ENCODE measurements at regions not wholly inside any gene's neighbourhood (a gene's known extent, or its start where the extent isn't known, plus 50 kb on each side); places are given as distances from the start of the nearest gene placed in this dataset.

- Histone ChIP-seq H3K27me3 (ENCODE audit: control insufficient read depth, insufficient read depth, low read length) (no peaks in the 10 kb centered on the region), H3K4me1 (ENCODE audit: control insufficient read depth, insufficient read depth, low read length) (no peaks in the 10 kb centered on the region), H3K36me3 (ENCODE audit: control insufficient read depth, insufficient read depth, low read length) (no peaks in the 10 kb centered on the region), H3K9me3 (ENCODE audit: control insufficient read depth, insufficient read depth, low read length) (no peaks in the 10 kb centered on the region), H3K4me3 (ENCODE audit: low read depth, low read length) (no peak overlapping the region), H3K27ac (ENCODE audit: low read depth, low read length) (no peak overlapping the region)
- WGBS (ENCODE audit: insufficient coverage) = no CpG with 5 or more reads among the region's 1 CpG
- DNase-seq (ENCODE audit: low read depth in 4 of 6, low spot score in 6 of 6) = no peak
Observed at GRCh38 chr2:83487451-83487850, 971.6 kb downstream of the SUCLG1 start.

- Histone ChIP-seq H3K36me3 (ENCODE audit: control insufficient read depth, insufficient read depth, low read length) (no peaks in the 10 kb centered on the region), H3K27me3 (ENCODE audit: control insufficient read depth, insufficient read depth, low read length) (no peaks in the 10 kb centered on the region), H3K27ac (ENCODE audit: low read depth, low read length) (no peak overlapping the region), H3K4me1 (ENCODE audit: control insufficient read depth, insufficient read depth, low read length) (no peaks in the 10 kb centered on the region), H3K9me3 (ENCODE audit: control insufficient read depth, insufficient read depth, low read length) (no peaks in the 10 kb centered on the region), H3K4me3 (ENCODE audit: low read depth, low read length) (no peak overlapping the region)
- no peak for DNase-seq (ENCODE audit: low read depth in 4 of 6, low spot score in 6 of 6)
Observed at GRCh38 chr2:83481436-83481835, 977.6 kb downstream of the SUCLG1 start.

- DNase-seq (ENCODE audit: low read depth in 4 of 6, low spot score in 6 of 6) = peak in 1 of 6 donors; percentile 17
- no peaks in the 10 kb centered on the region for H3K27me3 ChIP-seq (ENCODE audit: control insufficient read depth, insufficient read depth, low read length)
- WGBS (ENCODE audit: insufficient coverage) = 50% methylated on average over 2 of the region's 4 CpGs
Observed at GRCh38 chr2:83478037-83478436, 981.0 kb downstream of the SUCLG1 start.

GRCh38 chr2:83475371-83475770 is 983.7 kb downstream of the SUCLG1 start:
- no CpG with 5 or more reads among the region's 2 CpGs for WGBS (ENCODE audit: insufficient coverage)
- no peaks in the 10 kb centered on the region for H3K36me3 ChIP-seq (ENCODE audit: control insufficient read depth, insufficient read depth, low read length)
- H3K4me3 ChIP-seq (ENCODE audit: low read depth, low read length) = no peak overlapping the region
- no peak overlapping the region for H3K27ac ChIP-seq (ENCODE audit: low read depth, low read length)
- H3K27me3 ChIP-seq (ENCODE audit: control insufficient read depth, insufficient read depth, low read length) = no peaks in the 10 kb centered on the region
- H3K4me1 ChIP-seq (ENCODE audit: control insufficient read depth, insufficient read depth, low read length) = no peaks in the 10 kb centered on the region
- DNase-seq (ENCODE audit: low read depth in 4 of 6, low spot score in 6 of 6) = no peak
- H3K9me3 ChIP-seq (ENCODE audit: control insufficient read depth, insufficient read depth, low read length) = no peaks in the 10 kb centered on the region

More at GRCh38 chr2:83478037-83478436, 981.0 kb downstream of the SUCLG1 start:
- no peaks in the 10 kb centered on the region for H3K36me3 ChIP-seq (ENCODE audit: control insufficient read depth, insufficient read depth, low read length)
- no peak overlapping the region for H3K4me3 ChIP-seq (ENCODE audit: low read depth, low read length)
- H3K4me1 ChIP-seq (ENCODE audit: control insufficient read depth, insufficient read depth, low read length) = no peaks in the 10 kb centered on the region
- no peaks in the 10 kb centered on the region for H3K9me3 ChIP-seq (ENCODE audit: control insufficient read depth, insufficient read depth, low read length)
- H3K27ac ChIP-seq (ENCODE audit: low read depth, low read length) = no peak overlapping the region

GRCh38 chr2:83471655-83472054 is 987.4 kb downstream of the SUCLG1 start:
- no CpG with 5 or more reads among the region's 1 CpG for WGBS (ENCODE audit: insufficient coverage)
- H3K4me1 ChIP-seq (ENCODE audit: control insufficient read depth, insufficient read depth, low read length) = no peaks in the 10 kb centered on the region
- no peak overlapping the region for H3K27ac ChIP-seq (ENCODE audit: low read depth, low read length)
- DNase-seq (ENCODE audit: low read depth in 4 of 6, low spot score in 6 of 6) = peak in 1 of 6 donors; percentile 78
- no peaks in the 10 kb centered on the region for H3K36me3 ChIP-seq (ENCODE audit: control insufficient read depth, insufficient read depth, low read length)
- no peak overlapping the region for H3K4me3 ChIP-seq (ENCODE audit: low read depth, low read length)
- H3K27me3 ChIP-seq (ENCODE audit: control insufficient read depth, insufficient read depth, low read length) = no peaks in the 10 kb centered on the region
- no peaks in the 10 kb centered on the region for H3K9me3 ChIP-seq (ENCODE audit: control insufficient read depth, insufficient read depth, low read length)

- H3K4me1 ChIP-seq (ENCODE audit: control insufficient read depth, insufficient read depth, low read length) = no peaks in the 10 kb centered on the region
- no peaks in the 10 kb centered on the region for H3K36me3 ChIP-seq (ENCODE audit: control insufficient read depth, insufficient read depth, low read length)
- no peaks in the 10 kb centered on the region for H3K9me3 ChIP-seq (ENCODE audit: control insufficient read depth, insufficient read depth, low read length)
- DNase-seq (ENCODE audit: low read depth in 4 of 6, low spot score in 6 of 6) = peak in 1 of 6 donors; percentile 68
- H3K4me3 ChIP-seq (ENCODE audit: low read depth, low read length) = no peak overlapping the region
- H3K27me3 ChIP-seq (ENCODE audit: control insufficient read depth, insufficient read depth, low read length) = no peaks in the 10 kb centered on the region
- no peak overlapping the region for H3K27ac ChIP-seq (ENCODE audit: low read depth, low read length)
Observed at GRCh38 chr2:83470928-83471327, 988.2 kb downstream of the SUCLG1 start.

- H3K27ac ChIP-seq (ENCODE audit: low read depth, low read length) = no peak overlapping the region
- no peaks in the 10 kb centered on the region for H3K36me3 ChIP-seq (ENCODE audit: control insufficient read depth, insufficient read depth, low read length)
- H3K9me3 ChIP-seq (ENCODE audit: control insufficient read depth, insufficient read depth, low read length) = no peaks in the 10 kb centered on the region
- H3K4me3 ChIP-seq (ENCODE audit: low read depth, low read length) = no peak overlapping the region
- WGBS (ENCODE audit: insufficient coverage) = no CpG with 5 or more reads among the region's 1 CpG
- no peaks in the 10 kb centered on the region for H3K27me3 ChIP-seq (ENCODE audit: control insufficient read depth, insufficient read depth, low read length)
- H3K4me1 ChIP-seq (ENCODE audit: control insufficient read depth, insufficient read depth, low read length) = no peaks in the 10 kb centered on the region
- DNase-seq (ENCODE audit: low read depth in 4 of 6, low spot score in 6 of 6) = no peak
Observed at GRCh38 chr2:83464444-83464843, 994.6 kb downstream of the SUCLG1 start.

- no peak for DNase-seq (ENCODE audit: low read depth in 4 of 6, low spot score in 6 of 6)
- Histone ChIP-seq H3K27me3 (ENCODE audit: control insufficient read depth, insufficient read depth, low read length) (no peaks in the 10 kb centered on the region), H3K27ac (ENCODE audit: low read depth, low read length) (no peak overlapping the region), H3K4me1 (ENCODE audit: control insufficient read depth, insufficient read depth, low read length) (no peaks in the 10 kb centered on the region), H3K4me3 (ENCODE audit: low read depth, low read length) (no peak overlapping the region), H3K9me3 (ENCODE audit: control insufficient read depth, insufficient read depth, low read length) (no peaks in the 10 kb centered on the region), H3K36me3 (ENCODE audit: control insufficient read depth, insufficient read depth, low read length) (no peaks in the 10 kb centered on the region)
Observed at GRCh38 chr2:83462881-83463280, 996.2 kb downstream of the SUCLG1 start.

GRCh38 chr2:83461135-83461534 is 997.9 kb downstream of the SUCLG1 start:
- no peak for DNase-seq (ENCODE audit: low read depth in 4 of 6, low spot score in 6 of 6)
- no peaks in the 10 kb centered on the region for H3K4me1 ChIP-seq (ENCODE audit: control insufficient read depth, insufficient read depth, low read length)
- no peaks in the 10 kb centered on the region for H3K9me3 ChIP-seq (ENCODE audit: control insufficient read depth, insufficient read depth, low read length)
- H3K36me3 ChIP-seq (ENCODE audit: control insufficient read depth, insufficient read depth, low read length) = no peaks in the 10 kb centered on the region
- no peak overlapping the region for H3K27ac ChIP-seq (ENCODE audit: low read depth, low read length)
- H3K27me3 ChIP-seq (ENCODE audit: control insufficient read depth, insufficient read depth, low read length) = no peaks in the 10 kb centered on the region
- WGBS (ENCODE audit: insufficient coverage) = 60% methylated on average over 1 of the region's 3 CpGs
- H3K4me3 ChIP-seq (ENCODE audit: low read depth, low read length) = no peak overlapping the region

GRCh38 chr2:83459456-83459855 is 999.6 kb downstream of the SUCLG1 start:
- no CpG with 5 or more reads among the region's 2 CpGs for WGBS (ENCODE audit: insufficient coverage)
- no peaks in the 10 kb centered on the region for H3K9me3 ChIP-seq (ENCODE audit: control insufficient read depth, insufficient read depth, low read length)

More at GRCh38 chr2:83459456-83459855, 999.6 kb downstream of the SUCLG1 start:
- Histone ChIP-seq H3K36me3 (ENCODE audit: control insufficient read depth, insufficient read depth, low read length) (no peaks in the 10 kb centered on the region), H3K4me3 (ENCODE audit: low read depth, low read length) (no peak overlapping the region), H3K4me1 (ENCODE audit: control insufficient read depth, insufficient read depth, low read length) (no peaks in the 10 kb centered on the region), H3K27me3 (ENCODE audit: control insufficient read depth, insufficient read depth, low read length) (no peaks in the 10 kb centered on the region), H3K27ac (ENCODE audit: low read depth, low read length) (no peak overlapping the region)
- DNase-seq (ENCODE audit: low read depth in 4 of 6, low spot score in 6 of 6) = no peak
